ENCODE measurements at regions not wholly inside any gene's neighbourhood (a gene's known extent, or its start where the extent isn't known, plus 50 kb on each side); places are given as distances from the start of the nearest gene placed in this dataset.

- TF ChIP-seq, protein P1, sequence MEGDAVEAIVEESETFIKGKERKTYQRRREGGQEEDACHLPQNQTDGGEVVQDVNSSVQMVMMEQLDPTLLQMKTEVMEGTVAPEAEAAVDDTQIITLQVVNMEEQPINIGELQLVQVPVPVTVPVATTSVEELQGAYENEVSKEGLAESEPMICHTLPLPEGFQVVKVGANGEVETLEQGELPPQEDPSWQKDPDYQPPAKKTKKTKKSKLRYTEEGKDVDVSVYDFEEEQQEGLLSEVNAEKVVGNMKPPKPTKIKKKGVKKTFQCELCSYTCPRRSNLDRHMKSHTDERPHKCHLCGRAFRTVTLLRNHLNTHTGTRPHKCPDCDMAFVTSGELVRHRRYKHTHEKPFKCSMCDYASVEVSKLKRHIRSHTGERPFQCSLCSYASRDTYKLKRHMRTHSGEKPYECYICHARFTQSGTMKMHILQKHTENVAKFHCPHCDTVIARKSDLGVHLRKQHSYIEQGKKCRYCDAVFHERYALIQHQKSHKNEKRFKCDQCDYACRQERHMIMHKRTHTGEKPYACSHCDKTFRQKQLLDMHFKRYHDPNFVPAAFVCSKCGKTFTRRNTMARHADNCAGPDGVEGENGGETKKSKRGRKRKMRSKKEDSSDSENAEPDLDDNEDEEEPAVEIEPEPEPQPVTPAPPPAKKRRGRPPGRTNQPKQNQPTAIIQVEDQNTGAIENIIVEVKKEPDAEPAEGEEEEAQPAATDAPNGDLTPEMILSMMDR (IDR thresholded peaks at IDR 0.05; ENCODE audit: poor library complexity): no peak
- TF ChIP-seq EZH2phosphoT487 (IDR thresholded peaks at IDR 0.05; ENCODE audit: low read depth, severe bottlenecking, unreplicated experiment) (no peak), EZH2 (IDR thresholded peaks at IDR 0.05; ENCODE audit: borderline replicate concordance) (no peak)
- H3K27me3 ChIP-seq: no peaks in the 10 kb centered on the region
- no peaks in the 10 kb centered on the region for H3K9me3 ChIP-seq (ENCODE audit: low read depth)
- WGBS (ENCODE audit: low lambda C conversion rate, missing lambda C conversion rate): 86% methylated on average over 2 of the region's 2 CpGs
- H3K4me2 ChIP-seq: no peak overlapping the region
- H3K4me3 ChIP-seq: no peak overlapping the region
- H3K4me1 ChIP-seq (ENCODE audit: insufficient read depth): no peaks in the 10 kb centered on the region
- H3K27ac ChIP-seq: no peak overlapping the region
- no peaks in the 10 kb centered on the region for H3K79me2 ChIP-seq
- H3K36me3 ChIP-seq (replicated peaks; ENCODE audit: insufficient read depth, low read depth): no peaks in the 10 kb centered on the region
- no peaks in the 10 kb centered on the region for H4K20me1 ChIP-seq (ENCODE audit: insufficient read depth, poor library complexity, severe bottlenecking)
- no peaks in the 10 kb centered on the region for H3K9me2 ChIP-seq (replicated peaks; ENCODE audit: insufficient read depth)
- no peak for DNase-seq (ENCODE audit: low spot score)
- no peak overlapping the region for H2AFZ ChIP-seq
Observed at GRCh38 chr13:64746845-64747244, 2483.3 kb downstream of the PCDH9 start.

DNA sequence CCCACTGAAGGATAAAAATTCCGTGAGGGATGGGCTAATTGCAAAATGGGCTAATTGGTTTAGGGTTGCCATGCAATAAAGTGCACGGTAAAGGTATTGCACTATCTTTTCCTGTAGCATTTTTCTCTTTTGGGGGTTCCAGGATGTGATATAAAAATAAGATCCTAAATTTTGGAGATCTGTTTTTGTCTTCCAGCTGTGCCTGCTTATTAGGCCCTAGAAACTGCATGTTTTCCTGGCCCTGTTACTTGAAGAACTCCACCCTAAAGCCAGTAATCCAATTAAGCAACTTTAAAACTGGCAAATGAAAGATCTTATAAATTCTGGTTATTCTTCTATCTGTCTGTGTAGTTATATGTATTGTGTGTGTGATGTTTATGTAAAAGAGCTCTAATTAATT is 2489.6 kb downstream of the PCDH9 start:
- Histone ChIP-seq H2AFZ (no peak overlapping the region), H3K27ac (no peak overlapping the region), H3K9me2 (replicated peaks; ENCODE audit: insufficient read depth) (no peaks in the 10 kb centered on the region), H3K4me1 (ENCODE audit: insufficient read depth) (no peaks in the 10 kb centered on the region), H4K20me1 (ENCODE audit: insufficient read depth, poor library complexity, severe bottlenecking) (no peaks in the 10 kb centered on the region), H3K4me2 (no peak overlapping the region), H3K79me2 (no peaks in the 10 kb centered on the region), H3K4me3 (no peak overlapping the region), H3K27me3 (no peaks in the 10 kb centered on the region), H3K36me3 (replicated peaks; ENCODE audit: insufficient read depth, low read depth) (no peaks in the 10 kb centered on the region), H3K9me3 (ENCODE audit: low read depth) (no peaks in the 10 kb centered on the region)
- TF ChIP-seq EZH2 (IDR thresholded peaks at IDR 0.05; ENCODE audit: borderline replicate concordance) (no peak), EZH2phosphoT487 (IDR thresholded peaks at IDR 0.05; ENCODE audit: low read depth, severe bottlenecking, unreplicated experiment) (no peak)
- TF ChIP-seq, protein P1 (IDR thresholded peaks at IDR 0.05; ENCODE audit: poor library complexity): no peak
- 86% methylated on average over 2 of the region's 2 CpGs for WGBS (ENCODE audit: low lambda C conversion rate, missing lambda C conversion rate)
- DNase-seq (ENCODE audit: low spot score): no peak

DNA sequence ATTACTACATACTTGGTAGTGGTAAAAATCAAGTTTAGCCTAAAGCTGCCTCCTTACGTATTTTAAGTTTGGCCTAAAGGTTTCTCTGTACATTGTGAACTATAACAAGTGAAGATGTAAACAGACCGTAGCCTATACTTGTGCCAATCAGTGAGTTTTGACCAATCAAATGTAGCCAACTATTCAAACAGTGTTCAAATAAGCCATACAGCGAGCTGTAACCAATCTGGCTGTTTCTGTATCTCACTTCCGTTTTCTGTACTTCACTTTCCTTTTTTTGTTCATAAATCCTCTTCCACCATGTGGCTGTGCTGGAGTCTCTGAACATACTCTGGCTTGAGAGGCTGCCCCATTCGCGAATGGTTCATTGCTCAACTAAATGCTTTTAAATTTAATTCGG is 2504.6 kb downstream of the PCDH9 start:
- no peaks in the 10 kb centered on the region for H3K9me3 ChIP-seq (ENCODE audit: low read depth)
- WGBS (ENCODE audit: low lambda C conversion rate, missing lambda C conversion rate): 97% methylated on average over 7 of the region's 7 CpGs
- no peaks in the 10 kb centered on the region for H3K79me2 ChIP-seq
- no peak overlapping the region for H2AFZ ChIP-seq
- no peaks in the 10 kb centered on the region for H3K4me1 ChIP-seq (ENCODE audit: insufficient read depth)
- H3K27me3 ChIP-seq: no peaks in the 10 kb centered on the region
- no peaks in the 10 kb centered on the region for H3K36me3 ChIP-seq (replicated peaks; ENCODE audit: insufficient read depth, low read depth)
- H3K27ac ChIP-seq: no peak overlapping the region
- no peak for TF ChIP-seq EZH2phosphoT487 (IDR thresholded peaks at IDR 0.05; ENCODE audit: low read depth, severe bottlenecking, unreplicated experiment)
- TF ChIP-seq EZH2 (IDR thresholded peaks at IDR 0.05; ENCODE audit: borderline replicate concordance): no peak
- TF ChIP-seq, protein P1 (IDR thresholded peaks at IDR 0.05; ENCODE audit: poor library complexity): no peak
- H3K9me2 ChIP-seq (replicated peaks; ENCODE audit: insufficient read depth): no peaks in the 10 kb centered on the region
- H3K4me3 ChIP-seq: no peak overlapping the region
- DNase-seq (ENCODE audit: low spot score): no peak
- no peaks in the 10 kb centered on the region for H4K20me1 ChIP-seq (ENCODE audit: insufficient read depth, poor library complexity, severe bottlenecking)
- H3K4me2 ChIP-seq: no peak overlapping the region

GRCh38 chr13:64723724-64724123 is 2506.4 kb downstream of the PCDH9 start:
- H3K4me2 ChIP-seq: peak overlapping the region; percentile 10
- H3K36me3 ChIP-seq (replicated peaks; ENCODE audit: insufficient read depth, low read depth): no peaks in the 10 kb centered on the region
- TF ChIP-seq, protein P1 (IDR thresholded peaks at IDR 0.05; ENCODE audit: poor library complexity): no peak
- no peak for TF ChIP-seq EZH2phosphoT487 (IDR thresholded peaks at IDR 0.05; ENCODE audit: low read depth, severe bottlenecking, unreplicated experiment)
- no peak for TF ChIP-seq EZH2 (IDR thresholded peaks at IDR 0.05; ENCODE audit: borderline replicate concordance)
- H3K79me2 ChIP-seq: no peaks in the 10 kb centered on the region
- peak; percentile 52 for DNase-seq (ENCODE audit: low spot score)
- peak overlapping the region; percentile 5 for H3K27ac ChIP-seq
- no peaks in the 10 kb centered on the region for H3K27me3 ChIP-seq
- H3K9me2 ChIP-seq (replicated peaks; ENCODE audit: insufficient read depth): no peaks in the 10 kb centered on the region
- no peaks in the 10 kb centered on the region for H3K4me1 ChIP-seq (ENCODE audit: insufficient read depth)
- 29% methylated on average over 2 of the region's 2 CpGs for WGBS (ENCODE audit: low lambda C conversion rate, missing lambda C conversion rate)
- H3K9me3 ChIP-seq (ENCODE audit: low read depth): no peaks in the 10 kb centered on the region
- H3K4me3 ChIP-seq: no peak overlapping the region
- no peak overlapping the region for H2AFZ ChIP-seq
- H4K20me1 ChIP-seq (ENCODE audit: insufficient read depth, poor library complexity, severe bottlenecking): no peaks in the 10 kb centered on the region

All from hepatocyte (in vitro differentiated cells).